GF-D8 (cell line): ENCODE measurements at regions not wholly inside any gene's neighbourhood (a gene's known extent, or its start where the extent isn't known, plus 50 kb on each side); places are given as distances from the start of the nearest gene placed in this dataset.
"Not testable (repeated sequence)": the region's sequence is repeated elsewhere in the genome, so short reads cannot be mapped to it uniquely, and the experiment has no call there.

Experiments
- DNase-seq: peaks from one replicate; lab custom pipeline; 2025; lab: John Stamatoyannopoulos, UW

GRCh38 chr1:65020774-65021173 lies 54.4 kb upstream of the JAK1 start:
- DNase-seq: no peak

GRCh38 chr1:65021795-65022194 lies 55.4 kb upstream of the JAK1 start:
- no peak for DNase-seq

GRCh38 chr1:65022216-65022615 lies 55.9 kb upstream of the JAK1 start:
- no peak for DNase-seq

GRCh38 chr1:65025794-65026193 lies 59.4 kb upstream of the JAK1 start:
- DNase-seq: no peak

- DNase-seq: no peak
Observed at GRCh38 chr1:65026235-65026634, 59.9 kb upstream of the JAK1 start.

GRCh38 chr1:65027666-65028358 lies 61.5 kb upstream of the JAK1 start:
- no peak for DNase-seq

GRCh38 chr1:65029434-65029833 lies 63.1 kb upstream of the JAK1 start:
- not testable (repeated sequence) for DNase-seq

GRCh38 chr1:65034879-65035278 lies 68.5 kb upstream of the JAK1 start:
- not testable (repeated sequence) for DNase-seq

GRCh38 chr1:65036570-65037051 lies 70.3 kb upstream of the JAK1 start:
- no peak for DNase-seq

- no peak for DNase-seq
Observed at GRCh38 chr1:65039066-65039465, 72.7 kb upstream of the JAK1 start.

- DNase-seq: no peak
Observed at GRCh38 chr1:65039508-65039907, 73.2 kb upstream of the JAK1 start.

GRCh38 chr1:65042467-65042866 lies 76.1 kb upstream of the JAK1 start:
- DNase-seq: no peak

GRCh38 chr1:65044411-65044810 lies 78.1 kb upstream of the JAK1 start:
- DNase-seq: no peak

GRCh38 chr1:65045022-65045817 lies 78.9 kb upstream of the JAK1 start:
- DNase-seq: no peak

GRCh38 chr1:65048335-65048734 lies 82.0 kb upstream of the JAK1 start:
- no peak for DNase-seq

GRCh38 chr1:65049941-65050713 lies 83.8 kb upstream of the JAK1 start:
- DNase-seq: no peak

GRCh38 chr1:65050735-65051134 lies 84.4 kb upstream of the JAK1 start:
- DNase-seq: no peak

- DNase-seq: no peak
Observed at GRCh38 chr1:65054481-65054880, 88.1 kb upstream of the JAK1 start.

- peak; percentile 87 for DNase-seq
Observed at GRCh38 chr1:65055747-65056146, 89.4 kb upstream of the JAK1 start.

GRCh38 chr1:65056234-65056633 lies 89.9 kb upstream of the JAK1 start:
- DNase-seq: peak; percentile 30

GRCh38 chr1:65056866-65057265 lies 90.5 kb upstream of the JAK1 start:
- DNase-seq: no peak

GRCh38 chr1:65059930-65060538 lies 88.0 kb upstream of the AK4 start:
- no peak for DNase-seq
